Transverse colon (tissue), 4 donors: ENCODE measurements at regions not wholly inside any gene's neighbourhood (a gene's known extent, or its start where the extent isn't known, plus 50 kb on each side); places are given as distances from the start of the nearest gene placed in this dataset.

Experiments used
- EP300 ChIP-seq: sonication (generic); formaldehyde crosslinking; IDR thresholded peaks from one replicate; pipeline ENCODE4 v1.6.1; 2017; ENCODE audit warnings: antibody characterized with exemption, low read depth
- POLR2A ChIP-seq: fragments of 450-650 bp; IDR thresholded peaks from one replicate; pipeline ENCODE4 v1.6.1; 2016; ENCODE audit warnings: antibody characterized with exemption, mild to moderate bottlenecking, moderate library complexity
- POLR2AphosphoS5 ChIP-seq, 3 donors: sonication (generic); formaldehyde crosslinking; IDR thresholded peaks; one replicate each; pipeline ENCODE4 v1.6.1; 2016; ENCODE audit warnings: antibody characterized with exemption in 3 of 3
- TF ChIP-seq, protein P1 (sequence below), 5 experiments: fragments of 200-600 bp in 3 of 5; fragments of 450-650 bp in 2 of 5; sonication (generic) in 3 of 5; IDR thresholded peaks; 1 replicate in 2 of 5; 2 replicates in 3 of 5; pipeline ENCODE4 v1.5.1; 2016 to 2017; ENCODE audit warnings: antibody characterized with exemption in 5 of 5, inconsistent platforms in 3 of 5, mild to moderate bottlenecking in 2 of 5, moderate library complexity in 1 of 5

DNA sequence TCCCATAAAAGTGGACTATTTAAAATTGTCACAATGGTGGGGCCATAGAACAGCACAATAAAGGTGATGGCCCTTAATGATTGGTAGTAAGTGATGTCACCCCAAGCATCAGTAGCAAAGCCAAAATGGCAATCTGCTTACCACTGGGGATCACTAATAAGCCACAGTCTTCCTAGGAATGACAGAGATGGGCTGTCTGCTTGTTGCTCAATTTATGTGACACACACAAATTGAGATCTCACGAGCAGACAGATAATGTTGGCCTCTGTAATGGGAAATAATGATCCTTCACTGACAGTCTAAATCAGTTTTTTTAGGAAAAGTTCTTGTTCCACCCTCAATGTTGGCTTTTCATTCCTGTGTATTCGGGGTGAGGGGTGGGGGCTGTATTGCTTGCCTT lies 515.1 kb downstream of the BRD1 start:
- TF ChIP-seq, protein P1, sequence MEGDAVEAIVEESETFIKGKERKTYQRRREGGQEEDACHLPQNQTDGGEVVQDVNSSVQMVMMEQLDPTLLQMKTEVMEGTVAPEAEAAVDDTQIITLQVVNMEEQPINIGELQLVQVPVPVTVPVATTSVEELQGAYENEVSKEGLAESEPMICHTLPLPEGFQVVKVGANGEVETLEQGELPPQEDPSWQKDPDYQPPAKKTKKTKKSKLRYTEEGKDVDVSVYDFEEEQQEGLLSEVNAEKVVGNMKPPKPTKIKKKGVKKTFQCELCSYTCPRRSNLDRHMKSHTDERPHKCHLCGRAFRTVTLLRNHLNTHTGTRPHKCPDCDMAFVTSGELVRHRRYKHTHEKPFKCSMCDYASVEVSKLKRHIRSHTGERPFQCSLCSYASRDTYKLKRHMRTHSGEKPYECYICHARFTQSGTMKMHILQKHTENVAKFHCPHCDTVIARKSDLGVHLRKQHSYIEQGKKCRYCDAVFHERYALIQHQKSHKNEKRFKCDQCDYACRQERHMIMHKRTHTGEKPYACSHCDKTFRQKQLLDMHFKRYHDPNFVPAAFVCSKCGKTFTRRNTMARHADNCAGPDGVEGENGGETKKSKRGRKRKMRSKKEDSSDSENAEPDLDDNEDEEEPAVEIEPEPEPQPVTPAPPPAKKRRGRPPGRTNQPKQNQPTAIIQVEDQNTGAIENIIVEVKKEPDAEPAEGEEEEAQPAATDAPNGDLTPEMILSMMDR (IDR thresholded peaks at IDR 0.05), result no peak
- TF ChIP-seq POLR2A, result no peak
- TF ChIP-seq POLR2AphosphoS5 (IDR thresholded peaks at IDR 0.05), result no peak
- no peak for TF ChIP-seq EP300
